ENCODE measurements at regions not wholly inside any gene's neighbourhood (a gene's known extent, or its start where the extent isn't known, plus 50 kb on each side); places are given as distances from the start of the nearest gene placed in this dataset.

DNA sequence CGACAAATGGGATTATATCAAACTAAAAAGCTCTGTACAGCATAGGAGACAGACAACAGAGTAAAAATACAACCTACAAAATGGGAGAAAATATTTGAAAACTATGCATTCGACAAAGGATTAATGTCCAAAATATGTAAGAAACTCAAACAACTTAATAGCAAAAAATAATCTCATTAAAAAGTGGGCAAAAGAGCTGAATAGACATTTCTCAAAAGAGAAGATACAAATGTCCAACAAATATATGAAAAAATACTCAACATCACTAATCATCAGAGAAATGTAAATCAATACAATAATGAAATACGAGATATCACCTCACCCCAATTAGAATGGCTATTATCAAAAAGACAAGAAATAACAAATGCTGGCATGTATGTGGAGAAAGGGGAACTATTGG lies 272.9 kb downstream of the KLHL13 start:
- peaks cover 29% of the 10 kb centered on the region for H3K9me3 Mint-ChIP-seq
- TF ChIP-seq, protein P1, sequence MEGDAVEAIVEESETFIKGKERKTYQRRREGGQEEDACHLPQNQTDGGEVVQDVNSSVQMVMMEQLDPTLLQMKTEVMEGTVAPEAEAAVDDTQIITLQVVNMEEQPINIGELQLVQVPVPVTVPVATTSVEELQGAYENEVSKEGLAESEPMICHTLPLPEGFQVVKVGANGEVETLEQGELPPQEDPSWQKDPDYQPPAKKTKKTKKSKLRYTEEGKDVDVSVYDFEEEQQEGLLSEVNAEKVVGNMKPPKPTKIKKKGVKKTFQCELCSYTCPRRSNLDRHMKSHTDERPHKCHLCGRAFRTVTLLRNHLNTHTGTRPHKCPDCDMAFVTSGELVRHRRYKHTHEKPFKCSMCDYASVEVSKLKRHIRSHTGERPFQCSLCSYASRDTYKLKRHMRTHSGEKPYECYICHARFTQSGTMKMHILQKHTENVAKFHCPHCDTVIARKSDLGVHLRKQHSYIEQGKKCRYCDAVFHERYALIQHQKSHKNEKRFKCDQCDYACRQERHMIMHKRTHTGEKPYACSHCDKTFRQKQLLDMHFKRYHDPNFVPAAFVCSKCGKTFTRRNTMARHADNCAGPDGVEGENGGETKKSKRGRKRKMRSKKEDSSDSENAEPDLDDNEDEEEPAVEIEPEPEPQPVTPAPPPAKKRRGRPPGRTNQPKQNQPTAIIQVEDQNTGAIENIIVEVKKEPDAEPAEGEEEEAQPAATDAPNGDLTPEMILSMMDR (IDR thresholded peaks at IDR 0.05; ENCODE audit: unreplicated experiment) = no peak
- no peaks in the 10 kb centered on the region for H3K4me1 Mint-ChIP-seq

DNA sequence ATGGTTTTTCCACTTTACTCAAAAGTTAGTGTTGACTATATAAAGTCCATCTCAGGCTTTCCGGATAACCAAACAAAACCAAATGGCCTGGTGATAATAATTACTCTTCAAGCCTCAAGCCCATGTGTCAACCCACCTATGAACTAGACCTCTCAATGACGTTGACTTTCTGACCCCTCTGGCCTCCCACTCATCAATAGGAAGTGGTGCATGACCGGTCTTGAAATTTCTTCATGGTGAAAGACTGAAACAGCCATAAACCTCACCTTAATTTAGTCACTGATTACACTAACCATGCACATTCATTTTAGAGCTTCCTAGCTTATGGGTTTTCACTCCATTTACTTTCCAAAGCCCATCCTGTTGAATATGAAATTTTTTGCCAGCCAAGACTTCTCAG lies 276.0 kb downstream of the KLHL13 start:
- peaks cover 44% of the 10 kb centered on the region for H3K9me3 Mint-ChIP-seq
- no peak overlapping the region for H3K4me3 Mint-ChIP-seq
- DNase-seq (ENCODE audit: low spot score in 2 of 2, unreplicated experiment in 2 of 2) = no peak

More for the DNA sequence above, 272.9 kb downstream of the KLHL13 start:
- Mint-ChIP-seq H3K27ac (no peak overlapping the region), H3K27me3 (ENCODE audit: low read depth) (no peaks in the 10 kb centered on the region), H3K4me3 (no peak overlapping the region), H3K36me3 (no peaks in the 10 kb centered on the region)
- no peak for DNase-seq (ENCODE audit: low spot score in 2 of 2, unreplicated experiment in 2 of 2)

DNA sequence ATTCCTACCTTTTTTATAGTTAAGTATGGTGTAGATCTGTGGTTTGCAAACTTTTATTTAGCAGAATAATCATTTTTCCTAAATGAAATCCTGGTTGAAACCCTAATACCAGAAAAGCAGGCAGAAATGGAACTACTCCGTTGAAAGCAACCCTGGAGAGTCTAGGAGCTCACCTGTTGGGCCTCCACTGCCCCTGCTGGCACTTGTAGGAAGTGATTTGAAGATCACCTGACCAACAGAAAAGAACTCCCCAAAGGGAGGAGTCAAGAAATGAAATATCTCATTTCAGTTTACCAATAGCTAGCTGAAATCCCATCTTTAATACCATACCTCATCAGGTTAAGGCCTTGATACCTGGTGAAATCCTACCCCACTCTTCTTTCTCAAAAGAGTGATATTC lies 277.1 kb downstream of the KLHL13 start:
- Mint-ChIP-seq H3K27me3 (ENCODE audit: low read depth) (no peaks in the 10 kb centered on the region), H3K4me3 (no peak overlapping the region), H3K36me3 (no peaks in the 10 kb centered on the region), H3K27ac (no peak overlapping the region), H3K4me1 (no peaks in the 10 kb centered on the region), H3K9me3 (peaks cover 48% of the 10 kb centered on the region)
- no peak for DNase-seq (ENCODE audit: low spot score in 2 of 2, unreplicated experiment in 2 of 2)
- TF ChIP-seq, protein P1 (IDR thresholded peaks at IDR 0.05; ENCODE audit: unreplicated experiment) = no peak

More for the DNA sequence above, 276.0 kb downstream of the KLHL13 start:
- TF ChIP-seq, protein P1 (IDR thresholded peaks at IDR 0.05; ENCODE audit: unreplicated experiment) = no peak
- Mint-ChIP-seq H3K27ac (no peak overlapping the region), H3K4me1 (no peaks in the 10 kb centered on the region), H3K36me3 (no peaks in the 10 kb centered on the region), H3K27me3 (ENCODE audit: low read depth) (no peaks in the 10 kb centered on the region)

DNA sequence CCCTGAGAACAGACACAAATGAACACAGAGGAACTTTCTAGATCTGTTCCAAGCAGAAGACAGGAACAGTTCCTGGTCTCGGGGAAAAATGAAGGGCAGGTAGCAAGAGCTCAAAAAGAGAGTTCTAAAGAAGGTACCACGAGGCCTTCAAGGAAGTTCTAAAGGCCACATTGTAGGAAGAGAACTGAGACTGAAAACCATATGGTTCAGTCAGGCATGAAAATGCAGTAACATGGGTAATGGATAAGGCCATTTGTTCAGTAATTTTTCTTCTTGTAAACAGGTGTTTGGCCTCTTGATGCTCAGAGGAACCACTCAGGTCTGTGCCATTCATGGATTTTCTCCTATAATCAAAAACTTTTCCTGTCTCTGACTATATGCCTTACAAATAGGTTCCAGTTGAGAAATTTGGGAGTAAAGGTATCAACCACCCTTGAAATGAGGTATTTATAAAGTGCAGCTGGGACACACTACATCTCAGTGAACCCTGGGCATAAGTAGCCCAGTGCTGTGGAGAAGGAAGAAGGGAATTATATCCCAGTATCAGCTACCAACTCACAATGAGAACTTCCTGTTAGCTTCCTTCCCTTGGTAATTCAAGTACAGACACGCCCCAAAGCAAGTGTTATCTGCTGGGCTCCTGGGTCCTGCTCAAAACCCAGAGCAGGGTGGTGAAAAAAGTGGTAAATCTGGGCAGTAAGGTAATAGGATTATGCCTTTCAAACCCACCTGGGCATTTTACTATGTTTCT lies 277.9 kb downstream of the KLHL13 start:
- no peak overlapping the region for H3K4me3 Mint-ChIP-seq
- H3K36me3 Mint-ChIP-seq = no peaks in the 10 kb centered on the region
- H3K4me1 Mint-ChIP-seq = no peaks in the 10 kb centered on the region
- H3K27ac Mint-ChIP-seq = no peak overlapping the region
- TF ChIP-seq, protein P1 (IDR thresholded peaks at IDR 0.05; ENCODE audit: unreplicated experiment) = no peak
- DNase-seq (ENCODE audit: low spot score in 2 of 2, unreplicated experiment in 2 of 2) = no peak
- H3K27me3 Mint-ChIP-seq (ENCODE audit: low read depth) = no peaks in the 10 kb centered on the region
- H3K9me3 Mint-ChIP-seq = peaks cover 52% of the 10 kb centered on the region

DNA sequence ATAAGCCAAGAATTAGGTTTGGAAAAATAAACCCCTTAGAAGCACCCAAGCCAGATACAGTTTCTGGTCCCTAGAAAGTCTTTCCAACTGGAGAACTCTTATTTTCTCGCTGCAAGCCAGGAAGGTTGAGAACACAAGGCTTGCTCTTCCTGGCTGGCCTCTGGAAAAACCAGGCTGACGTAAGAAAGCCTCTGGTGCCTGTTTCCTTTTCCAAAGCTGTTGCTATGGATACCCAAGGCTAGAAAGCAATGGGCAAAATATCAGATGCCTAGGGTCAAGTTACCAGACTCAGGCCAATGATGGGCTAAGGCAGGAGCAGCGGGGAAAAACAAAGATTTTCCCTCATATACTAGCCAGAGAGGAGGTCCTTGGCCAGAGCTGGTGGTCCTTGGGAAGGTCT lies 281.6 kb downstream of the KLHL13 start:
- TF ChIP-seq, protein P1 (IDR thresholded peaks at IDR 0.05; ENCODE audit: unreplicated experiment) = no peak
- no peaks in the 10 kb centered on the region for H3K4me1 Mint-ChIP-seq
- no peak overlapping the region for H3K4me3 Mint-ChIP-seq
- no peak overlapping the region for H3K27ac Mint-ChIP-seq
- no peak for DNase-seq (ENCODE audit: low spot score in 2 of 2, unreplicated experiment in 2 of 2)
- H3K9me3 Mint-ChIP-seq = peaks cover 42% of the 10 kb centered on the region
- H3K27me3 Mint-ChIP-seq (ENCODE audit: low read depth) = no peaks in the 10 kb centered on the region
- H3K36me3 Mint-ChIP-seq = no peaks in the 10 kb centered on the region

All from mesothelial cell of epicardium (in vitro differentiated cells).